Dedifferentiated amniotic fluid mesenchymal stem cell (primary cell): ENCODE measurements at regions not wholly inside any gene's neighbourhood (a gene's known extent, or its start where the extent isn't known, plus 50 kb on each side); places are given as distances from the start of the nearest gene placed in this dataset.

Experiments
- DNase-seq: peaks from one replicate; pipeline ENCODE4 v3.0.0-alpha.2; 2016; ENCODE audit errors: extremely low spot score

DNA sequence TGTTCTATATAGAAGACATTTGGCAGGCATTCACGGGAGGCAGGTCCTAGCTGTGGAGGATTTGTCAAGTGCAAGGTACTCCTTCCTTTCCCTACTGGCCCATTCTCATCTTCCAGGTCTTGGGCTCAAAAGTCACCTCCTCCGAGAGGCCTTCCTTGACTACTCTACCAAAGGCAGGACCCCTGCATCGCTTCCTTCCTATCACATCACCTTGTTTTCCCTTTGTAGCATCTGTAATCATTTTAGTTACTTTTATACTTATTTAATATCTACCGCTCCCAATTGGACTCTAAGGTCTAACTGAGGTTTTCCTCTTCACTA, 296.8 kb upstream of the KAZN start:
- no peak for DNase-seq

DNA sequence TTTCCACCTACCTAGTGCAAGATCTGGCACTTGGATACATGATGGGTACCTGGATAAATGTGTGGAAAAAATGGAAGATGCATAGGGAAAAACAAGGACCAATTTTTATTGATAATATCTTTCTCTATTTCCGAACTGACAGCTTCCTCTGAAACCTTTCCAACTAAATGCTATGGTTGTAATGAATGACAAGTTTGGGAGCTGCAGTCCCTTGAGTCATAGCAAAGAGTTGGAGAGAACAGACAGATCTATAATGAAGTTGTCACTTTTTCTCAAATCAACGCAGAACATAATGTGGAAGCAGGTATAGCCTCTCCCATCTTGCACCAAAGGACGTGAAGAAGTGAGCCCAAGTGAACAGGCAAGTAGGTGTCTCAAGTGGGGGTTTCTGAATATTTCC, 296.5 kb upstream of the KAZN start:
- DNase-seq = no peak

DNA sequence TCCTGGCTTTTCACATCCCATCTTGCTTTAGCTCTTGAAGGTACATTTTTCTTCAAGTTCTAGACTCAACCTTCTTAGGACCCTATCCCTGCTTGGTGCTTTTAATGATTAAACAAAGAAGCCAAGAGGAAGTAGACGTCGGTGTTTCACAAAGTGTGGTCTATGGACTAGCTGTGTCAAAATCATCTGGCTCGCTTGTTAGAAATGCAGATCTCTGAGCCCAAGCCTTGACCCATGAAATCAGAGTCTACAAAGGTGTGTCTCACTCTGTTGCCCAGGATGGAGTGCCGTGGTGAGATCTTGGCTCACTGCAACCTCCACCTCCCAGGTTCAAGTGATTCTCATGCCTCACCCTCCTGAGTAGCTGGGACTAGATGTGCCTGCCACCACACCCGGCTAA, 295.5 kb upstream of the KAZN start:
- DNase-seq = no peak

DNA sequence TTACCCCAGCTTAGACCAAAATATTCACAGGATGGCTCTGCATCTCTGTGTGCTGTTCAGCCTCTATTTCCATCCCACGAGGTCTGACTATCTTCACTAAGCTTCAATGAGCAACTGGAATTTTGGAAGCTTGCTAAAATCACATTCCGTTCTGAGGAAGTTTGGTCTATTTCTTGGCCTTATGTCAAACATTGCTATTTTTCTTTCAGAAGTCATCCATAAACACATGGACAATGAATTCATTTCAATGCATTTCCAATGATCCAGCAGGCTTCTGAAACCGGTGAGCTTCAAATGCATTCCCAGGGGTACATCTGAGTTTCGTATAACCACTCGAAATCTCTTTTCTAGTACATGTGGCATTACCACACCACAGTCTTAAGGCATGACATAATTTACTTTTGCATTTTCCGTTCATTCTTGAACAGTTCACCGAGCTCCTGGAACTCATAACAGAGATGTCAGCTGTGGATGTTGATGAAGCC, 294.1 kb upstream of the KAZN start:
- DNase-seq = no peak

DNA sequence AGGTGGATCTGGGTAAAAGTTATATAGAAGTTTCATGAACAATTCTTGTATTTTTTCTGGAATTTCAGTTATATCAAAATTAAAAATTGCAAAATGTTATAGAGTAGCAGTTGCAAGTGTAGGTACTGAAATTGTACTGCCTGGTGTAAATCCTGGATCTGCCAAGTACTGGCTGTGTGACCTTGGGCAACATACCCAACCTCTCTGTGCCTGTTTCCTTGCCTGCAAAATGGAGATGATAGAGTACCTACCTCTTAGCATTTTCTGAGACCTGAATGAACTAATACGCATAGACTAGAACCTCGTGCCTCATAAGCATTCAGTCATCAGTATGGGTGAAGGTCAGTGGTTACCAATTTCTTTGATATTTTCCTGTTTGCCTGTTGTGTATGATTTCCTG, 290.0 kb upstream of the KAZN start:
- DNase-seq = no peak

DNA sequence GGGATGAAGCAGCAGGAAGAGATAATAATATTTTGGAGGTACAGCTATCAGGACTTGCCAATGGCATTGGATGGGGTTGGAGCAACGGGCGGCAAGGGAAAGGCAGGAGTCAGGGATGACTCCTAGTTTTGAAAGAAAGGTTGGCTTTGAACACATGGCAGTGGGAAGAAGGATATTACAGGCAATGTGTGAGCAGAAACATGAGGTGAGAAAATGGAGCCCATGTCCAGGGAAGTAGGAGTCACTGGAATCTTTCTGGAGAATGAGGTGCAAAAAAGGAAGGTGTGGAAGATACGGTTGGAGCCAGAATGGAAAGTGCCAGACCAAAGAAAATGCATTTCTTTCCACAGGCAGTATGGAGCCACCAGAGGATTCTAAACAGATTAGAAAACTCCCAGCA, 288.5 kb upstream of the KAZN start:
- DNase-seq = no peak

DNA sequence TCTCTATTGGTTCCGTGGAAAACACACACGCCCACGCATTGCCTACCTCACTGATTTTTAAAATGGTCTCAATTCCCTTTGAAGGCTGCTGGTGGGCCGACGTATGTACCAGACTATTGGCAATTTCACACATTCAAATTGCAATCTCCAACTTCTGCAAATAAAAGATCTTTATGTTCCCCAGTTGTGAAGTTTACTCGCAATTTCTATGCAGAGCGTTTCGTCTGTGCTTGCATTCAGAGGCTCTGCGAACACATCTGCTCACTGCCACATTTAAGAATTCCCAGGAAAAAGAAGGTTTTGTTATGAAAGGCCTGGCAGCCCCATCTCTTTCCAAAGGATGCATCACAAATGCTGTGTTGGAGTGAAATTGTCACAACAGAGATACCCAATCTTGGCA, 288.0 kb upstream of the KAZN start:
- no peak for DNase-seq

DNA sequence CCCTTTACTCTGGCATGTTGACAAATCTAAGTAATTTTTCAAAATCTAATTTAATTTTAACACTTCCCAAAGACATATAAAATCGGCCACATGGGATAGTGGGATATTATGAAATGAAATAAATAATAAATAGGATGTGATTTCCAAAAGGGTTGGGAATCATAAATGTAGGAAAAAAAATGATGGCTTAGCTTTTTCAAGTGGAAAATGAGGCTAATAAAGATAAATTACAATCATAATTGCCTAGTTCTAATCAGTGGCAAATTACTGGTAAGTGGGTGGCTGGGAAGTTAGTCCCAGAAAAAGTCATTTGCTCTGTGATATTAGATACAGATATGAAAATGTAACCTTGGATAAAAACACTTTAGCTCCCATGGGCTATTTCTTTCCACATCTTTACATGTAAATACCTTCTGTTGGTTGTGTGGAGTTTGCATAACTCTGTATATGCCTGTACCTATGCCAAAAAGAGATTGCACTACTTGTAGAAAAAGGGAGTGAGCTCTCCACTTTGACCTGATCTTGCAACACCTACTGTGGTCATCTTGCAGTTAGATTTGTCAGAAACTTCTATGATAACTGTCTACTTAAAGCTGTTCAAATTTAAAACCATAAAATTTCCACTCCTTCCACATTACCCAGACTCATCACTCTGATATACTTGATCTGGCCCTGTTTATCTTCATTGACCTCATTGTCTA, 284.6 kb upstream of the KAZN start:
- DNase-seq = no peak

DNA sequence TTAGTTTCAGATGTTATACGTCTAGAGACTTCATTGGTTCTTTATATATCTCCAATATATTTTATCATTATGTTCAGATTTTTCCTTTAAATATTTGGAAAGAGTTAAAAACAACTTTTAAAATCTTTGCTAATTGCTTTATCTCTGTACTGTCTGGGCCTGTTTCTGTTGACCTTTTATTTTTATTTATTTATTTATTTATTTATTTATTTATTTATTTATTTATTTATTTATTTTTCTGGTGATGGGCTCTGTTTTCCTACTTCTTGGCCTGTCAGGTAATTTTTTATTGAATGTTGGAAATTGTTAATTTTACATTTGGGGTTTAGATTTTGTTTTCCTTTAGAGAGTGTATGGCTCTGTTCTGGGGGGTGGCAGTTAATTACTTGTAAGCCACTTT, 279.7 kb upstream of the KAZN start:
- DNase-seq = no peak

DNA sequence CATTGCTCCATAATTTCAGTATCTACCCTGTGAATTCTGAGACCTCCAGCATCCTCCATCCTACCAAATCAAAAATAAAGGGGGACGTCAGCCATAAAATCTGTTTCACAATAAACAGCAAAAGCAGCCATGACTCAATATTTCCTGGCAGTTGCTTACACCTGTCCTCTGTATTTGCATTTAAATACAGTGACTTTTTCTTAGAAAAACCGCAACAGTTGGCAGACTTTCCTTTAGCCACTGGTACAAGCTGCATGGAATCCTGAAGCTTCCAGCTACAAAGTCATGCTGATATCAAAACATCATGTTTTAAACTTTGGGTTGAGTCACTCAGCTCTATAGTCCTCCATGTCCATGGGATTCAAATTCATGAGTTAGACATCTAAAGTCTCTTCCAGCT, 278.0 kb upstream of the KAZN start:
- DNase-seq = no peak

DNA sequence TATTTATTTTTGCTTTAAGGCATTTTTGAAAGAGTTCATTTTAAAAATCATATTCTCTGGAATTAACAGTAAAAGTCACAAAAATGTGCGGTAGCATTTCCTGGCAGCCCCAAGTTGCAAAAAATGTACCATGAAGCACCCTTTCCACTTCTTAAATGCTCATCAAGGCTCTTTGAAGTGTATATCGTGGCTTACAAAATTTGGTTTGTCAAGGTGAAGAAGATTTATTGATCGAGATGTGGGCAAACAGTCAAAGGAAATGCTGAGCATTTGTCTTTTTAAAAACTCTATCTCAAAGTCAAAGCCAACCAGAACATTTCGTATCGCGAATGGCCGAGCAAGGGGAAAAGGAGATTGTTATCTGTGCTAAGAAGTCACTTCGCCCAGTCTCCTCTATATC, 277.5 kb upstream of the KAZN start:
- no peak for DNase-seq

DNA sequence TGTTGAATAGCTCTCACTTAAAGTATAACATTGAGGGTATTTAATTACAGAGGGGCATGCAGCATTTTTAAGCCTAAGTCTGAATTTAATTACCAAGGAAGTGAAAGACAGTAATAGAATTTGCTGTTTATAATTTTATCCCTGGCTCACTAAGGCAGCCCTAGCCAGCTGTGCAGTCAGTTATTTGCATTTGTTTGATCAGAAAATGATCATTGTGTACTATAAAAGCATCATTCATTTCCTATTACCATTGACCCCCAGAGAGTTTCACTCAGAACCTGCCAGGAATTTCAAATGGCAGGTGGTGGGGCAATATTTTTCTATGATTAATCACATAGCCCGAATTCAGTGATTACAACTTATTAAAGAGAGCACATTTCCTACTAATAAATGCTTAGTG, 277.1 kb upstream of the KAZN start:
- DNase-seq = no peak

DNA sequence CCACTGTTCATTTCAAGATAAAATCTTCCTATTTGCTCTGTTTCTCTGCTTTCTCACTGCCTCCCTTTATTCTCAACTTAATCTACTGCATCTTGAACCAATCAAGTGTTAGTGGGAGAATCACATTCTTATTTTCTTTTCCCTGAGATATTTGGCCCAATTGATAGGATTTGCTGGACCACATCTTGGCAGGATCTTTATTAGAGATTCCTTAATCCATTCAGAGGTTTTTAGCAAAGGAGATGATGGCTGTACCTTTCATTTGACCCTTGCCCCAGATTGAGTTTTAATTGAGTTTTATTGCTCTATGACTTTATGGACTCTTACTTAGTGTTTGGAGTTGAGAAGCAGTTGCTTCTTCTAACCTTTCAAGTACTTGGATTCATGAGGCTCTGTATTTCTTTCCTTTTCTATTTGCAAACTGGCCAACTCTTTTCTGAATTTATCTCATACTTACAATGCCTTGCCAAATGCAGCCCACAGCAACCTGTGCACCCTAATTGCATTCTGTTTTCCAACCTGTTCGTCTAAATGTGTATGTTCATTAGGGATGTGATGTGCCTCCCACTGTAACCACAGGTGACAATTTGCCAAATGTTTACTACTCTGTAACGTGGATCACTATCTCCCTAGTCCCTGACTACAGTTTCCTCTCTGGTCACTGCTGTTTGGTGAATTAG, 274.8 kb upstream of the KAZN start:
- no peak for DNase-seq

DNA sequence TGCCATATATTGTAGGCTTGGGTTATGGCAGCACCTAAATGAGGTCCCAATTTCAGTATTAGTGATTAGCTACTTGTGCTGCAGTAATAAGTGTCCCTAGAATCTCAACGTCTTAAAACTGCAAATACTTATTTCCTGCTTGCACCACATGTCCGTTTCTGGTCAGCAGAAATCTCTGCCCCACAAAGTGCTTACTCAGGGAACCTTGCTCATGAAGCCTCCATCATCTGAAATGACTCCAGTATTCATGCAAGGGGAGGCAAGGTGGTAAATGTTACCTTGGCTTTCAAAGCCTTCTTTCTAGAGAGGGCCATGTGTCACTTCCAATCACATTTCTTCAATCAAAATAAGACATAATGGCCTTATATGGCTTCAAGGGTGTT, 274.2 kb upstream of the KAZN start:
- no peak for DNase-seq

DNA sequence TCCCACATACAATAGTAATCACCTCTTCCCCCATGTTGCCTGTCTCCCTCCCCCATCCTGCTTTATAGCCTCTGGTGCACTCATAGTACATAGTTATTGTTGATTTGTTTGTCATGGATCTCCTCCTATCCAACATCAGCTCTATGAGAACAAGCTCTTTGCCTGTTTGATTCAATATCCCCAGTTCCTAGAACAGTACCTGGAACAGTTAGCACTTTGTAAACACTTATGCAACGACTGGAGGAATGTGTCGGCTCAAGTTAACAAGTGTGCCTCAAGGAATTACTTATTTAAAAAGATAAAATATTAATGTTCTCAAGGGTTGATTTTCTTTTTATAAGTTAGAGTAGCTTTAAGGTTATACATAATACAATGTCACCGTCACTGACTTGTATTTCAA, 271.6 kb upstream of the KAZN start:
- no peak for DNase-seq

DNA sequence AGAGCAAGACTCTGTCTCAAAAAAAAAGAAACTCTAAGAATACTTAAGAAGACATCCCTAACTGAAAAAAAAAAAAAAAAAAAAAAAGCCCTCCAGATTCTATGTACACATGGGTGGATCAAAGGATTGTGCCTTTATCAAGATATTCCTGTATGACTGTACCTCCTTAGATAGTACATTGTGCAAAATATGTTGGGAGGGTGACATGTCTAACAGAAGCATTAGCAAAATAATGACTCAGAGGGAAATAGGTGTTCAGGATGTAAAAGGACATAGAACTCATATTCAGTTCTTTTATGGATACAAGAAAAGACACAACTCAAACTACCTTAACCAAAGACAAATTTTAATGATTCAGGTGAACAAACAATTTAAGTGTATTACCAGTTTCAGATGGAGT, 269.8 kb upstream of the KAZN start:
- DNase-seq = no peak

DNA sequence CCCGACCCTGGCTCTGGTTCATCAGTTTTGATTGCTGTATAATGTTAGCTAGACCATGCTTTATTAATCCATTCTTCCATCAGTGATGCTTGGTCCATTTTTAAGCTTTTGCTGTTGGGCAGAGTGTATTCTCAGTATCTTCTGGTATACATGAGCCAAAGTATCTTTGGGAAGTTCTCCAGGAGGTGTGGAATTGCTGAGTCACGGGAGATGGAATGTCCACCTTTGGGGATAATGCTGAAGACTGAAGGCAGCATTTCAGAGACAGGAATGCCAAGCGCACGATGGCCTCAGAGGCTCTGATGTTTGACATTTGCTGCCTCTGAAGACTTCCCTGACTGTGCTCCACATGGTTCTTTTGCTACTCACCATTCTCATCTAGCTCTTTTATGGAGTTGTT, 266.3 kb upstream of the KAZN start:
- no peak for DNase-seq

DNA sequence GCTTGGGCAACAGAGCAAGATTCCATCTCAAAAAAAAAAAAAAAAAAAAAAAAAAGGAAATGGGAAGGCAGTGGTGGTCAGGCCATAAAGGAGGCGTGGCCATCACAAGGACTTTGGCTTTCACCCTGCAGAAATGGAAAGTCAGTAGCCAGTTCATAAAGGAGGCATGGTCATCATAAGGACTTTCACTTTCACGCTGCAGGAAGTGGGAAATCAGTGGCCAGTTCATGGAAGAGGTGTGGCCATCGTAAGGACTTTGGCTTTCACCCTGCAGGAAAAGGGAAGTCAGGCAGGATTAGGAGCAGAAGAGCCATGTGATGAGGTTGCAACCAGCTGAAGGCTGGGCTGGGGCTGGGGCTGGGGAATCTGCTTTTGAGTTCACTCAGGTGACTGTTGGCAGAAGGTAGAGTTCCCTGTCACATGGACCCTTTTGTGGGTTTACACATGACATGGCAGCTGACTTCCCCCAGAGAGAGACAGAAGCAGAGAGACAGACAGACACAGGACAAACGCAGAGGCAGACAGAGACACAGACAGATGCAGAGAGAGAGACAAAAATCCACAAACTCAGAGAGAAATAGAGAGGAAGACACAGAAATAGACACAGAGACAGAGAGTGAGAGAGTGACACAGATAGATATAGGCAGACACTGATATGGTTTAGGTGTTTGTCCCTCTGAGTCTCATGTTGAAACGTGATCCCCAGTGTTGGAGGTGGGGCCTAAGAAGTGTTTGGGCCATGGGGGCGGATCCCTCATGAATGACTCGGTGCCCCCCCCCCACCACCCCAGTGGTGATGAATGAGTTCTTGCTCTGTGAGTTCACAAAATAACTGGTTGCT, 263.9 kb upstream of the KAZN start:
- no peak for DNase-seq

DNA sequence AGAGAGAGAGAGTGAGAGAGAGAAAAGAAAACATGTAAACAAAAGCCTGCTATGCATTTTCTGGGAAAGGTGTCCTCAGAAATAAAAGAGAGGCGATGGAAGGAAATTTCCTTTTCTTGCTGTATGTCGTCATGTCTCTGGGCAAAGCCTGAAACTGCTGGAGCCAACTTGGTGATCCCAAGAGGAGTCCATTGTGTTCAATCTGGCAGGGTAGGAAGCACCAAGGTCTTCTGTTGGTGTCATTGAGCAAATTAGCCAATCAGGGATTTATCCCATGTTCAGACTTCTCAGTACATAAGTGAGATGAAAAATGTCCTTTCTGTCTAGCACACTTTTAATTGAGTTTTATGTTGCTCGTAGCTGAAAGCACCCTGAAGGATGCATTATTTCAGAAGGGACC, 260.0 kb upstream of the KAZN start:
- no peak for DNase-seq

DNA sequence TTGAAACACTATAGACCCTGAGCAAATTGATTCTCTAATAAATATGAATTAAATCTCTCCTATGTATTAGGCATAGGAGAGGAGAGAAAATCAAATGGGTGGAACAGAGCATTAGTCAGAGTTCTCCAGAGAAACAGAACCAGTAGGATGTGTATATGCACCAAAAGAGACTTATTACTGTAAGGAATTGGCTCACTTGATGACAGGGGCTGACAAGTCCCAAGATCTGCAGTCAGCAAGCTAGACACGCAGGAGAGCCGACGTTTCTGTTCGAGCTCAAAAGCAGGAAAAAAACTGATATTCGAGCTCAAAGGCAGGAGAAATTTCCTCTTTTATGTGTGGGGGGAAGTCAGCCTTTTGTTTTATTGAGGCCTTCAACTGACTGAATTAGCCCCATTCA, 259.2 kb upstream of the KAZN start:
- DNase-seq = no peak

DNA sequence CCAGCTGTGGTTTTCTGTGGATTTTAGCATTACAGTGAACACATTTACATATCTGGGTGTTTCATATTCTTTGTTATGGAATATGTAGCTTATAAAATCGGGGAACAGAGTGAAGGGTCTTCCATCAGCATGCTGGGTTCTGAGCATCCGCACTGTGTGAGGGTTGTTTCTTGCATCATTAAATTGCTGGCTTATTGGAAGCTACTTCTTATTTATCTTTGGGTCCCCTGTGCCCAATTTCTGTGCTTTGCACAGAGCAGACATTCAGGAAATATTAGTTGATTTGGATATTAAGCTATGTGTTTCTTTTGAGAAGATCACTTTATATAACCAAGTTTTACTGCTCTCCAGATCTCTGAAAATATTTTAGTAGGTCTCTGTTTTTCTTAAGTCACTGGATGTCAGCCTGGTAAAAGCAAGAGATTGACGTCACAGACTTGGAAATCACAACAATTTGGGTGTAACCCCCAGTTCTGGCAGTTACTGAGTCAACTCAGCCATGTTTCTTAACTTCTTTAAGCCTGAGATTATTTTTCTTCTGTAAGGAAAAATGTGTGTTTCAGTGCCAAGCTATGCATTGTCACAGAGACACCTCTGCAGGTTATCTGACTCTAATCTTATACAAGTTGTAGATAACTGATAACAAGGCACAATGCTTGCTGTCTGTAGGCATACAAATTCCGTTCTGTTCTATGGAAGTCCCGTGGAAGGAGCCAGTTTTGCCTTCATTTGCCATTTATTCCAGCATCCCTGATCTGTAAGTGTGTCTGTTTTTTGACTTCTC, 258.3 kb upstream of the KAZN start:
- DNase-seq = peak; percentile 37

DNA sequence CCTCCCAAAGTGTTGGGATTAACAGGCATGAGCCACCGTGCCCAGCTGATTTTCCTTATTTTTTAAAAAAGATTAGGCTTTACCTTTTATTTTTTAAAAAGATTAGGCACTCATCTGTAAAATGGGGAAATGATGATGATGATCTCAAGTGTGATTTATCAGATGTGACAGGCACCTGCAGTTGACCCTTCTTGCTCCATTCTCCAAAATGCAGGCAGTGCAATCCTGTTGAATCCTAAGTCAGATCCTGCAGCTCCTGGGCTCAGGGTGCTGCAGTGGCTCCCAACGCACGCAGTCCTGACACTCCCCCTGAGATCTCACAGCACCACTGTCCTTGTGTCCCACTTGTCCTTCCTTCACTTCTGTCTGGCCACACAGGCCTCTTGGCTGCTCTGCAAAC, 257.3 kb upstream of the KAZN start:
- DNase-seq = no peak
